ENCODE measurements at regions not wholly inside any gene's neighbourhood (a gene's known extent, or its start where the extent isn't known, plus 50 kb on each side); places are given as distances from the start of the nearest gene placed in this dataset.
A peak's percentile ranks its signal among the peaks of the same experiment; 100 is the strongest.

GRCh38 chr6:156617376-156617775 is 159.8 kb upstream of the ARID1B start:
- DNase-seq, result no peak

DNA sequence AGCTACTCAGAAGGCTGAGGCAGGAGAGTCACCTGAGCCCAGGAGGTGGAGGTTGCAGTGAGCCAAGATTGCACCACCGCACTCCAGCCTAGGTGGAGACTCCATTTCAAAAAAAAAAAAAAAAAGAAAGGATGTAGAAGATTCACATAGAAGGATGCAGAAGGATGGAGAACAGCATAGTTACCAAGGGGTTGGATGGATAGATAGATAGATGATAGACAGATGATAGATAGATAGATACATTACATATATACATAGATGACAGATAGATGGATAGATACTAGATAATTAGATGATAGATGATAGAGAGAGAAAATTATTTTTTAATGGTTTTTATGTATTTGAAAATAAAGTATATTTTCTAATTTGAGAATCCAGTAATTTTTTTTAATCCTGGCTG is 160.7 kb upstream of the ARID1B start:
- H3K4me3 ChIP-seq (ENCODE audit: insufficient read depth, low read depth, low read length), result no peak overlapping the region
- no peaks in the 10 kb centered on the region for H3K27me3 ChIP-seq (ENCODE audit: control insufficient read depth, insufficient read depth, low read length)
- no peaks in the 10 kb centered on the region for H3K36me3 ChIP-seq (replicated peaks; ENCODE audit: control insufficient read depth, insufficient read depth, low read length)
- DNase-seq, result no peak

More at GRCh38 chr6:156617376-156617775, 159.8 kb upstream of the ARID1B start:
- Histone ChIP-seq H3K36me3 (replicated peaks; ENCODE audit: control insufficient read depth, insufficient read depth, low read length) (no peaks in the 10 kb centered on the region), H3K27me3 (ENCODE audit: control insufficient read depth, insufficient read depth, low read length) (no peaks in the 10 kb centered on the region), H3K4me3 (ENCODE audit: insufficient read depth, low read depth, low read length) (no peak overlapping the region)

GRCh38 chr6:156613996-156614395 is 163.2 kb upstream of the ARID1B start:
- DNase-seq, result no peak
- no peaks in the 10 kb centered on the region for H3K27me3 ChIP-seq (ENCODE audit: control insufficient read depth, insufficient read depth, low read length)
- H3K4me3 ChIP-seq (ENCODE audit: insufficient read depth, low read depth, low read length), result no peak overlapping the region
- no peaks in the 10 kb centered on the region for H3K36me3 ChIP-seq (replicated peaks; ENCODE audit: control insufficient read depth, insufficient read depth, low read length)

DNA sequence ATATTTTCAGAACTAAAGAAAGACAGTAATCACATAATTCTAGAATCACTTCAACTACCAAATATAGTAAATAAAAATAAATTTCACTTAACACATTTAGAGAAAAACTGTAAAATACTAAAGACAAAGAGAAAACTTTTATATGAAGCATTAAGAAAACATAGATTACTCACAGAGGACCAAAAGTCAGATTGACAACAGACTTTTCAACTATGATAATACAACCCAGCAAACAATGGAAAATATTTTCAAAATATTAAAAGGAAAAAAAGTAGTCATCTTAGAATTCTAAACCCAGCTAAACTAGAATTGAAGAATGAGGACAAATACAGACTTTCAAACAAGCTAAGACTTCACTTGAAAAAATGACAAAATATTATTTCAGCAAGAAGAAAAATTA is 164.8 kb upstream of the ARID1B start:
- Histone ChIP-seq H3K4me3 (ENCODE audit: insufficient read depth, low read depth, low read length) (no peak overlapping the region), H3K36me3 (replicated peaks; ENCODE audit: control insufficient read depth, insufficient read depth, low read length) (no peaks in the 10 kb centered on the region), H3K27me3 (ENCODE audit: control insufficient read depth, insufficient read depth, low read length) (no peaks in the 10 kb centered on the region)
- DNase-seq, result no peak

GRCh38 chr6:156602066-156602385 is 175.2 kb upstream of the ARID1B start:
- DNase-seq, result no peak
- H3K27me3 ChIP-seq (ENCODE audit: control insufficient read depth, insufficient read depth, low read length), result no peaks in the 10 kb centered on the region
- H3K4me3 ChIP-seq (ENCODE audit: insufficient read depth, low read depth, low read length), result no peak overlapping the region
- H3K36me3 ChIP-seq (replicated peaks; ENCODE audit: control insufficient read depth, insufficient read depth, low read length), result no peaks in the 10 kb centered on the region

- H3K36me3 ChIP-seq (replicated peaks; ENCODE audit: control insufficient read depth, insufficient read depth, low read length), result no peaks in the 10 kb centered on the region
- no peak overlapping the region for H3K4me3 ChIP-seq (ENCODE audit: insufficient read depth, low read depth, low read length)
- no peaks in the 10 kb centered on the region for H3K27me3 ChIP-seq (ENCODE audit: control insufficient read depth, insufficient read depth, low read length)
- no peak for DNase-seq
Observed at GRCh38 chr6:156601152-156602065, 175.8 kb upstream of the ARID1B start.

GRCh38 chr6:156600678-156601077 is 176.5 kb upstream of the ARID1B start:
- H3K4me3 ChIP-seq (ENCODE audit: insufficient read depth, low read depth, low read length), result no peak overlapping the region
- H3K27me3 ChIP-seq (ENCODE audit: control insufficient read depth, insufficient read depth, low read length), result no peaks in the 10 kb centered on the region
- no peaks in the 10 kb centered on the region for H3K36me3 ChIP-seq (replicated peaks; ENCODE audit: control insufficient read depth, insufficient read depth, low read length)
- DNase-seq, result no peak

- Histone ChIP-seq H3K27me3 (ENCODE audit: control insufficient read depth, insufficient read depth, low read length) (no peaks in the 10 kb centered on the region), H3K36me3 (replicated peaks; ENCODE audit: control insufficient read depth, insufficient read depth, low read length) (no peaks in the 10 kb centered on the region), H3K4me3 (ENCODE audit: insufficient read depth, low read depth, low read length) (no peak overlapping the region)
- DNase-seq, result no peak
Observed at GRCh38 chr6:156599978-156600590, 177.1 kb upstream of the ARID1B start.

- Histone ChIP-seq H3K27me3 (ENCODE audit: control insufficient read depth, insufficient read depth, low read length) (no peaks in the 10 kb centered on the region), H3K36me3 (replicated peaks; ENCODE audit: control insufficient read depth, insufficient read depth, low read length) (no peaks in the 10 kb centered on the region), H3K4me3 (ENCODE audit: insufficient read depth, low read depth, low read length) (no peak overlapping the region)
- no peak for DNase-seq
Observed at GRCh38 chr6:156599366-156599765, 177.8 kb upstream of the ARID1B start.

DNA sequence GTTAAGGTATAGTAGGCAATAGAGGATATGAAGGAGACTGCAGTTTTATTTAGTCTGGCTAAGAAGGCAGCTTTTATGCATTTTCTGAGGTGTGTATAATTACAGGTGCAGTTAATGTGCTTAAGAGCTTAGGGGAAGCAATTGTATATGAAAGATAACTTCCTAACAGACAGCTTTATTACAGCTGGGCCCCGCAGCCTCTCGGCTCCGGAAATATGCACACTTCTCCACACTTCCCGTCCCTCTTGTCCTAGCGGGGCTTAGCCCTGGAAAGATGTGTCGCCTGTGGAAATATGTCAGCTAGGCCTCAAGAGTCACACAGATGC is 178.4 kb upstream of the ARID1B start:
- no peak for DNase-seq
- H3K27me3 ChIP-seq (ENCODE audit: control insufficient read depth, insufficient read depth, low read length), result no peaks in the 10 kb centered on the region
- no peak overlapping the region for H3K4me3 ChIP-seq (ENCODE audit: insufficient read depth, low read depth, low read length)
- no peaks in the 10 kb centered on the region for H3K36me3 ChIP-seq (replicated peaks; ENCODE audit: control insufficient read depth, insufficient read depth, low read length)

GRCh38 chr6:156598071-156598854 is 178.9 kb upstream of the ARID1B start:
- Histone ChIP-seq H3K27me3 (ENCODE audit: control insufficient read depth, insufficient read depth, low read length) (no peaks in the 10 kb centered on the region), H3K4me3 (ENCODE audit: insufficient read depth, low read depth, low read length) (no peak overlapping the region), H3K36me3 (replicated peaks; ENCODE audit: control insufficient read depth, insufficient read depth, low read length) (no peaks in the 10 kb centered on the region)
- no peak for DNase-seq

DNA sequence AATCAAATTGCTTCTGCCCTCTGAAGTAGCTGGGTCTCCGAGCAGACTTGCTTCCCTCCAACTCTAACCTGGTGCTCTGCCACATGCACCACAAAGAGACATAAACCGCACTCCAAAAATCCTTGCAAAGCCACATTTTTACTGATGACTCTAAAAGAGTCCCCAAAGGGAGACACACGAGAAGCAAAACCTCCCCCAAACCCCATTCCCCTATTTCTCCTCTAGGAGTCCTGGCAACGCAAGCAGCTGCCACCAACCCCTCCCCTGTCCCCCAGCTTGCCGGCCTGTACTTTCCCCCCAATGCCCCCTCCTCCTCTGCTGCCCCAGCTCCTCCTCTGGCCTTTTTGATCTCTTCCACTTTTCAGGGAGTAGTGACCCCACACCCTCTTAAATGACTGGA is 180.1 kb upstream of the ARID1B start:
- DNase-seq, result peak; percentile 46
- no peak overlapping the region for H3K4me3 ChIP-seq (ENCODE audit: insufficient read depth, low read depth, low read length)

DNA sequence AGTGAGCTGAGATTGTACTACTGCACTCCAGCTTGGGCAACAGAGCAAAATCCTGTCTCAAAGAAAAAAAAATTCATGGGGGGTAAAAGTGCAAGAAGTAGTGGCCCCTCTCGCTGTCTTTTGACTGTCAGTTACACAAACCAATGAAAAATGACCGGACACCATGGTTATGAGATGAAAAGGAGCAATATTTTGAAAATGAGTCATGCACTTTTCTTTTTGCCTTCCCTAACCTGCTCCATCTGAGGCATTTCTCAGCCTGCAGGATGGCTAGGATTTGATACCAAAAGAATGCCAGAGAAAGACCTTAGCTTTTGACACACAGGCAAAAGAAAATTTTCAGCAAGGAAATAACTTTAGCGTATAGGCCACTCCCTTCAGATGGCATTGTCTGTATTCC is 181.7 kb upstream of the ARID1B start:
- DNase-seq, result no peak
- Histone ChIP-seq H3K4me3 (ENCODE audit: insufficient read depth, low read depth, low read length) (no peak overlapping the region), H3K36me3 (replicated peaks; ENCODE audit: control insufficient read depth, insufficient read depth, low read length) (no peaks in the 10 kb centered on the region)

More for the DNA sequence above, 180.1 kb upstream of the ARID1B start:
- no peaks in the 10 kb centered on the region for H3K36me3 ChIP-seq (replicated peaks; ENCODE audit: control insufficient read depth, insufficient read depth, low read length)
- H3K27me3 ChIP-seq (ENCODE audit: control insufficient read depth, insufficient read depth, low read length), result no peaks in the 10 kb centered on the region

DNA sequence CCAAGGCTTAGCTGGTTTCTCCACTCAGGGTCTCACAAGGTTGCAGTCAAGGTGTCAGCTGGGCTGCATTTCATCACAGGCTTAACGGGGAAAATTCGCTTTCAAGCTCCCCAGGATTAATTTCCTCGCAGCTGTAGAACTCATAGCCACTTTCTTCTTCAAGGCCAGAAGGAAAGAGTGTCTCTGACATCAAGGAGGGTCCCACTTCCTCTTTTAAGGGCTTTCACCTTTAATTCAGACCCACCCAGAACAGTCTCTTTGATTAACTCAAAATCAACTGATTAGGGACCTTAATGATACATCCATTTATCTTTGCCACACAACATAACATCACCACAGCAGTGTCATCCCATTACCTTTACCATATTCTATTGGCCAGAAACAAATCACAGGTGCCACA is 183.3 kb upstream of the ARID1B start:
- Histone ChIP-seq H3K36me3 (replicated peaks; ENCODE audit: control insufficient read depth, insufficient read depth, low read length) (no peaks in the 10 kb centered on the region), H3K27me3 (ENCODE audit: control insufficient read depth, insufficient read depth, low read length) (no peaks in the 10 kb centered on the region), H3K4me3 (ENCODE audit: insufficient read depth, low read depth, low read length) (no peak overlapping the region)
- no peak for DNase-seq

More for the DNA sequence above, 181.7 kb upstream of the ARID1B start:
- no peaks in the 10 kb centered on the region for H3K27me3 ChIP-seq (ENCODE audit: control insufficient read depth, insufficient read depth, low read length)

DNA sequence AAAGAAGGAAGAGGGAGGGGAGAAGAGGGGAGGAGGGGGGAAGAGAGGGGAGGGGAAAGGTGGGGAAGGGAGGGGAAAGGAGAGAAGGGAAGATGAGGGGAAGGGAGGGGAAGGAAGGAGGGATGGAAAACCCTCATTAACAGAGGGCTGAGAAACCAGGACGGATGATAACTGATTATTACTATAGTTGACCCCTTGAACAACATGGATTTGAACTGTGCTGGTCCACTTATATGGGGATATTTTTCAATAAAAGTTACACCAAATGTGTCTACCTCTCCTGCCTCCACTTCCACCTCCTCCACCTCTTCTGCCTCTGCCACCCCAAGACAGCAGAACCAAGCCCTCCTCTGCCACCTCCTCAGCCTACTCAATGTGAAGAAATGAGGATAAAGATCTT is 184.1 kb upstream of the ARID1B start:
- Histone ChIP-seq H3K27me3 (ENCODE audit: control insufficient read depth, insufficient read depth, low read length) (no peaks in the 10 kb centered on the region), H3K4me3 (ENCODE audit: insufficient read depth, low read depth, low read length) (no peak overlapping the region), H3K36me3 (replicated peaks; ENCODE audit: control insufficient read depth, insufficient read depth, low read length) (no peaks in the 10 kb centered on the region)
- DNase-seq, result no peak

Data from H7 (cell line).